Tibial nerve (tissue), 3 donors: ENCODE measurements at regions not wholly inside any gene's neighbourhood (a gene's known extent, or its start where the extent isn't known, plus 50 kb on each side); places are given as distances from the start of the nearest gene placed in this dataset.

Experiments
- CTCF ChIP-seq, 5 experiments: fragments of 200-600 bp in 3 of 5; fragments of 450-650 bp in 2 of 5; sonication (generic) in 3 of 5; IDR thresholded peaks; one replicate each; pipeline ENCODE4 v1.5.1; 2016 to 2019; ENCODE audit warnings: antibody characterized with exemption in 5 of 5, mild to moderate bottlenecking in 3 of 5, moderate library complexity in 2 of 5
- POLR2A ChIP-seq, 2 donors: fragments of 450-650 bp; IDR thresholded peaks; one replicate each; pipeline ENCODE4 v1.6.1; 2017; ENCODE audit warnings: antibody characterized with exemption in 2 of 2, mild to moderate bottlenecking in 2 of 2, moderate library complexity in 2 of 2

DNA sequence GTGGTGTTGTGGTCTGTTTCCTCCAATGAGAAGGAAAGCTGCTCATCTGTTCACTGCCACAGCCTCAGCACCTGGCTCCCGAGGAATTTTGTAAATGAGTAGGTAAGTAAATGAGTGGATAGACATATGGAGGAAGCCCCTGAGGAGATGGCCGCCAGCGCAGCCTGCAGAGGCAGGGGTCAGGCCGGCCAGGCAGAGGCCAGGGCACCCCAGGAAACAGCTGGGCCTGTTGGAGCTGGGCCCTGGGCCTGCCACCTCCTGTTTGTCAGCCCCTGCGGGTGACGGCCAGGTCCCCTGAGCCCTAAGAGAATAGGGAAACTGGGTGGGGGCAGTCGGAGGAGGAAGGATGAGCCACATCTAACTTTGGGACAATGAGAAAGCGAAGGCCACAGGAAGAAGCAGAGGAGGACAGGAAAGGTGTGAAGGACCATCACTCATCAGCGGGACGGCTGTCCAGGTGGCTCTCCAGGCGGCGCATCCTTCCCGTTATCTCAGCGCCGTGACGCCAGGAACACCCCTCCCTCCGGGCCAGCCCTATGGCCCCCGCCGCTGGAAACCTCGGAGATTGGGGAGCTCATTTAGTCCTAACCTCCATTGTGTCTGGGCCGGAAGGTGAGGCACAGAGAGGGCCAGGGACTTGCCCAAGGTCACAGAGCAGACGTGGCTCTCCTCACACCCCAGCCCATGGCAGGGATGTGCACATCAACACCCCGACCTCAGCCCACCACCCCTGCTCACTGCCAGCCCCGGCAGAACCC lies 142.3 kb upstream of the UNC5B start:
- TF ChIP-seq CTCF (IDR thresholded peaks at IDR 0.05) (no peak), POLR2A (IDR thresholded peaks at IDR 0.05) (no peak)
